Vagina (tissue), 2 donors: ENCODE measurements at regions not wholly inside any gene's neighbourhood (a gene's known extent, or its start where the extent isn't known, plus 50 kb on each side); places are given as distances from the start of the nearest gene placed in this dataset. TPM values are rescaled to one million over a fixed set of nuclear protein-coding genes. Genes with fewer than 3 reads are reported as not detected.

Experiments
- DNase-seq, 2 donors: peaks; one replicate each; pipeline ENCODE4 v3.0.0-alpha.2; 2017; ENCODE audit errors: extremely low spot score in 2 of 2
- H3K27ac ChIP-seq: fragments of 200-600 bp; sonication (generic); one replicate; pipeline ENCODE4 v1.5.1; 2019
- H3K27me3 ChIP-seq: fragments of 200-600 bp; sonication (generic); one replicate; pipeline ENCODE4 v1.5.1; 2019
- H3K36me3 ChIP-seq, 2 donors: fragments of 200-600 bp; sonication (generic); one replicate each; pipeline ENCODE4 v1.5.1; 2017 to 2019
- H3K4me1 ChIP-seq: fragments of 200-600 bp; sonication (generic); one replicate; pipeline ENCODE4 v1.5.1; 2019
- H3K4me3 ChIP-seq, 2 donors: fragments of 200-600 bp; sonication (generic); 1 replicate in 1 of 2; 2 replicates in 1 of 2; pipeline ENCODE4 v1.5.1; 2016 to 2019
- H3K9me3 ChIP-seq: fragments of 200-600 bp; sonication (generic); one replicate; pipeline ENCODE4 v1.5.1; 2019
- CTCF ChIP-seq, 3 experiments: fragments of 450-650 bp in 2 of 3; fragments of 200-600 bp in 1 of 3; sonication (generic) in 1 of 3; IDR thresholded peaks; one replicate each; pipeline ENCODE4 v1.5.1; 2017 to 2019; ENCODE audit warnings: antibody characterized with exemption in 3 of 3, mild to moderate bottlenecking in 2 of 3, moderate library complexity in 2 of 3
- POLR2A ChIP-seq, 2 donors: fragments of 450-650 bp; IDR thresholded peaks; one replicate each; pipeline ENCODE4 v1.6.1; 2017; ENCODE audit warnings: antibody characterized with exemption in 2 of 2, mild to moderate bottlenecking in 2 of 2, moderate library complexity in 2 of 2
- POLR2AphosphoS5 ChIP-seq, 2 donors: sonication (generic); formaldehyde crosslinking; IDR thresholded peaks; one replicate each; pipeline ENCODE4 v1.9.0; 2017; ENCODE audit warnings: antibody characterized with exemption in 2 of 2, mild to moderate bottlenecking in 2 of 2, low read depth in 1 of 2; ENCODE audit not compliant: insufficient read depth in 1 of 2
- intact Hi-C: fragments of 100-400 bp; cut with DNase I; formaldehyde crosslinking; loops from one replicate; pipeline ENCODE4 v1.15.1; 2023
- small RNA-seq: library from RNA; depleted of rRNA; stranded (forward); fragments of <200 nt; gene quantifications from one replicate; pipeline ENCODE3, GENCODE V24; 2016

GRCh38 chr13:60334310-60334709, 62.7 kb upstream of the TDRD3 start:
- no peaks in the 10 kb centered on the region for H3K27me3 ChIP-seq

GRCh38 chr13:60335531-60335930, 61.5 kb upstream of the TDRD3 start:
- Histone ChIP-seq H3K27ac (no peak overlapping the region), H3K27me3 (no peaks in the 10 kb centered on the region), H3K4me3 (no peak overlapping the region), H3K4me1 (no peaks in the 10 kb centered on the region), H3K9me3 (no peaks in the 10 kb centered on the region), H3K36me3 (no peaks in the 10 kb centered on the region)
- TF ChIP-seq POLR2AphosphoS5 (IDR thresholded peaks at IDR 0.05; ENCODE audit: insufficient read depth in 1 of 2, low read depth in 1 of 2) = no peak
- TF ChIP-seq CTCF (IDR thresholded peaks at IDR 0.05) = peak in 2 of 3 experiments; percentile 24 to 33
- TF ChIP-seq POLR2A (IDR thresholded peaks at IDR 0.05) = no peak
- no peak for DNase-seq
- intact Hi-C loops = no loop called here

More at GRCh38 chr13:60334310-60334709, 62.7 kb upstream of the TDRD3 start:
- Histone ChIP-seq H3K4me1 (no peaks in the 10 kb centered on the region), H3K4me3 (no peak overlapping the region), H3K9me3 (no peaks in the 10 kb centered on the region), H3K36me3 (no peaks in the 10 kb centered on the region), H3K27ac (no peak overlapping the region)
- no peak for DNase-seq
- TF ChIP-seq POLR2AphosphoS5 (IDR thresholded peaks at IDR 0.05; ENCODE audit: insufficient read depth in 1 of 2, low read depth in 1 of 2) = no peak
- TF ChIP-seq POLR2A (IDR thresholded peaks at IDR 0.05) = no peak
- TF ChIP-seq CTCF (IDR thresholded peaks at IDR 0.05) = no peak
- intact Hi-C loops = no loop called here

GRCh38 chr13:60338754-60339153, 58.3 kb upstream of the TDRD3 start:
- H3K36me3 ChIP-seq = no peaks in the 10 kb centered on the region
- H3K27me3 ChIP-seq = no peaks in the 10 kb centered on the region
- no peak overlapping the region for H3K27ac ChIP-seq
- intact Hi-C loops = no loop called here
- TF ChIP-seq POLR2AphosphoS5 (IDR thresholded peaks at IDR 0.05; ENCODE audit: insufficient read depth in 1 of 2, low read depth in 1 of 2) (no peak), CTCF (IDR thresholded peaks at IDR 0.05) (no peak), POLR2A (IDR thresholded peaks at IDR 0.05) (no peak)
- no peak overlapping the region for H3K4me3 ChIP-seq
- DNase-seq = no peak
- H3K4me1 ChIP-seq = no peaks in the 10 kb centered on the region
- H3K9me3 ChIP-seq = no peaks in the 10 kb centered on the region

- no peak for TF ChIP-seq CTCF (IDR thresholded peaks at IDR 0.05)
- no peak for TF ChIP-seq POLR2A (IDR thresholded peaks at IDR 0.05)
- no peak for TF ChIP-seq POLR2AphosphoS5 (IDR thresholded peaks at IDR 0.05; ENCODE audit: insufficient read depth in 1 of 2, low read depth in 1 of 2)
- Histone ChIP-seq H3K27ac (no peak overlapping the region), H3K9me3 (no peaks in the 10 kb centered on the region), H3K4me3 (no peak overlapping the region), H3K36me3 (no peaks in the 10 kb centered on the region), H3K4me1 (no peaks in the 10 kb centered on the region), H3K27me3 (no peaks in the 10 kb centered on the region)
- intact Hi-C loops = no loop called here
- DNase-seq = no peak
Observed at GRCh38 chr13:60343978-60344377, 53.0 kb upstream of the TDRD3 start.

DNA sequence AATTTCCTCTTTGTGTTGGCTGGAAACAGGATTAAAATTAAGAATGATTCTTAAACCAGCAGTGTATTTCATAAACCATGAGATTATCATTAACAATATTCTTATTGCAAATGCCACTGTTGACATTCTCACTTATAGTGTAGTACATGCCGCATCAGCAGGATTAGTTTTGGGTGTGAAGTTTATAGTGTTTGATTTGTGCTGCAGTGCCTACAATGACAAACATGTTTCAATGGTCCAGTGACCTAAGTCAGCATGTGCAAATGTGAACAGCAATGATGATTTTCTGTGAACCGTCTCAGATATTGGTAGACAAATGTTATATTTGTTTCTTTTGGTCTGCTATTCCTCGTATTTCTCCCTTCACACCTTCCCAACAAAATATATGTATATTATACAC, 49.8 kb upstream of the TDRD3 start:
- no peak for DNase-seq
- Histone ChIP-seq H3K27me3 (no peaks in the 10 kb centered on the region), H3K27ac (no peak overlapping the region), H3K36me3 (no peaks in the 10 kb centered on the region), H3K4me3 (no peak overlapping the region), H3K9me3 (no peaks in the 10 kb centered on the region), H3K4me1 (no peaks in the 10 kb centered on the region)
- no peak for TF ChIP-seq POLR2AphosphoS5 (IDR thresholded peaks at IDR 0.05; ENCODE audit: insufficient read depth in 1 of 2, low read depth in 1 of 2)
- TF ChIP-seq POLR2A (IDR thresholded peaks at IDR 0.05) = no peak
- TF ChIP-seq CTCF (IDR thresholded peaks at IDR 0.05) = no peak
- intact Hi-C loops = no loop called here

Small RNAs in the stretch of these regions (small RNA-seq; reads per million reads assigned to genes)
- not detected for gene AL359920.1
